Loucy (cell line): ENCODE measurements at regions not wholly inside any gene's neighbourhood (a gene's known extent, or its start where the extent isn't known, plus 50 kb on each side); places are given as distances from the start of the nearest gene placed in this dataset.

Experiments used
- CTCF ChIP-seq: fragments of 200-600 bp; sonication (generic); conservative IDR thresholded peaks from 2 replicates; pipeline ENCODE4 v1.5.1; 2014; ENCODE audit warnings: mild to moderate bottlenecking, antibody characterized with exemption, low read length
- EZH2phosphoT487 ChIP-seq: fragments of 200-600 bp; IDR thresholded peaks from 2 replicates; pipeline ENCODE4 v1.6.1; 2018; ENCODE audit warnings: antibody characterized with exemption, mild to moderate bottlenecking, moderate library complexity, borderline replicate concordance

GRCh38 chr4:181991369-181992108, 251.7 kb upstream of the TENM3 start:
- no peak for TF ChIP-seq CTCF
- TF ChIP-seq EZH2phosphoT487 = no peak
